ENCODE measurements at regions not wholly inside any gene's neighbourhood (a gene's known extent, or its start where the extent isn't known, plus 50 kb on each side); places are given as distances from the start of the nearest gene placed in this dataset.

GRCh38 chr4:175436196-175436595 is 375.9 kb downstream of the GPM6A start:
- H3K9me3 ChIP-seq (replicated peaks in 1 of 3), result no peaks in the 10 kb centered on the region
- WGBS, 4 donors, result 71 to 87% (median 76%) methylated on average over 1 of the region's 1 CpG
- intact Hi-C loops (cut with DNase I), result no loop called here
- no peaks in the 10 kb centered on the region for H3K4me1 ChIP-seq (replicated peaks in 1 of 2)
- no peak overlapping the region for H3K27ac ChIP-seq
- no peak for DNase-seq
- no peaks in the 10 kb centered on the region for H3K36me3 ChIP-seq (replicated peaks in 1 of 2)
- no peaks in the 10 kb centered on the region for H3K27me3 ChIP-seq
- TF ChIP-seq CTCF (IDR thresholded peaks at IDR 0.05) (no peak), POLR2A (IDR thresholded peaks at IDR 0.05) (no peak)
- no peak overlapping the region for H3K4me3 ChIP-seq

GRCh38 chr4:175440786-175441185 is 371.3 kb downstream of the GPM6A start:
- H3K27me3 ChIP-seq, result no peaks in the 10 kb centered on the region
- no peaks in the 10 kb centered on the region for H3K9me3 ChIP-seq (replicated peaks in 1 of 3)
- H3K4me1 ChIP-seq (replicated peaks in 1 of 2), result no peaks in the 10 kb centered on the region
- intact Hi-C loops (cut with DNase I), result no loop called here
- no peak for TF ChIP-seq POLR2A (IDR thresholded peaks at IDR 0.05)
- TF ChIP-seq CTCF (IDR thresholded peaks at IDR 0.05), result no peak
- 58 to 70% (median 63%) methylated on average over 2 of the region's 2 CpGs for WGBS, 4 donors
- no peak for DNase-seq
- no peak overlapping the region for H3K27ac ChIP-seq
- H3K36me3 ChIP-seq (replicated peaks in 1 of 2), result no peaks in the 10 kb centered on the region
- no peak overlapping the region for H3K4me3 ChIP-seq

GRCh38 chr4:175441256-175441655 is 370.8 kb downstream of the GPM6A start:
- H3K27me3 ChIP-seq, result no peaks in the 10 kb centered on the region
- no peaks in the 10 kb centered on the region for H3K4me1 ChIP-seq (replicated peaks in 1 of 2)
- no peak for TF ChIP-seq CTCF (IDR thresholded peaks at IDR 0.05)
- TF ChIP-seq POLR2A (IDR thresholded peaks at IDR 0.05), result no peak
- H3K27ac ChIP-seq, result no peak overlapping the region
- H3K9me3 ChIP-seq (replicated peaks in 1 of 3), result no peaks in the 10 kb centered on the region
- H3K36me3 ChIP-seq (replicated peaks in 1 of 2), result no peaks in the 10 kb centered on the region
- intact Hi-C loops (cut with DNase I), result no loop called here
- WGBS, 4 donors, result 78 to 86% (median 81%) methylated on average over 7 of the region's 7 CpGs
- DNase-seq, result no peak
- no peak overlapping the region for H3K4me3 ChIP-seq

- TF ChIP-seq CTCF (IDR thresholded peaks at IDR 0.05), result no peak
- no peak for TF ChIP-seq POLR2A (IDR thresholded peaks at IDR 0.05)
- Histone ChIP-seq H3K4me3 (no peak overlapping the region), H3K9me3 (replicated peaks in 1 of 3) (no peaks in the 10 kb centered on the region), H3K27me3 (no peaks in the 10 kb centered on the region), H3K4me1 (replicated peaks in 1 of 2) (no peaks in the 10 kb centered on the region), H3K36me3 (replicated peaks in 1 of 2) (no peaks in the 10 kb centered on the region), H3K27ac (no peak overlapping the region)
- 51 to 57% (median 54%) methylated on average over 3 of the region's 3 CpGs for WGBS, 4 donors
- no peak for DNase-seq
- intact Hi-C loops (cut with DNase I), result no loop called here
Measured at GRCh38 chr4:175443547-175443946, 368.5 kb downstream of the GPM6A start.

All from adrenal gland (tissue), 9 donors.